Parathyroid adenoma (tissue), 2 donors: ENCODE measurements at regions not wholly inside any gene's neighbourhood (a gene's known extent, or its start where the extent isn't known, plus 50 kb on each side); places are given as distances from the start of the nearest gene placed in this dataset.

Source experiments
- H2AFZ ChIP-seq: fragments of 300-600 bp; sonication (generic); one replicate; pipeline ENCODE4 v1.7.0; 2017; ENCODE audit warnings: antibody characterized with exemption, mild to moderate bottlenecking
- H3K27ac ChIP-seq: fragments of 300-600 bp; sonication (generic); one replicate; pipeline ENCODE4 v1.7.0; 2017
- H3K27me3 ChIP-seq: fragments of 300-600 bp; sonication (generic); one replicate; pipeline ENCODE4 v1.7.0; 2017; ENCODE audit warnings: low read length; ENCODE audit not compliant: control insufficient read depth, insufficient read depth
- H3K36me3 ChIP-seq: fragments of 300-600 bp; sonication (generic); one replicate; pipeline ENCODE4 v1.7.0; 2017; ENCODE audit warnings: low read length; ENCODE audit not compliant: control insufficient read depth, insufficient read depth
- H3K4me1 ChIP-seq: fragments of 300-600 bp; sonication (generic); one replicate; pipeline ENCODE4 v1.7.0; 2017; ENCODE audit warnings: control low read depth
- H3K4me2 ChIP-seq: fragments of 300-600 bp; sonication (generic); one replicate; pipeline ENCODE4 v1.7.0; 2017; ENCODE audit warnings: low read length
- H3K4me3 ChIP-seq: fragments of 300-600 bp; sonication (generic); one replicate; pipeline ENCODE4 v1.7.0; 2017; ENCODE audit warnings: low read depth, low read length
- H3K79me2 ChIP-seq: fragments of 300-600 bp; sonication (generic); one replicate; pipeline ENCODE4 v1.7.0; 2017; ENCODE audit warnings: control low read depth
- H3K9ac ChIP-seq: fragments of 300-600 bp; sonication (generic); one replicate; pipeline ENCODE4 v1.7.0; 2017; ENCODE audit warnings: mild to moderate bottlenecking
- H3K9me3 ChIP-seq: fragments of 300-600 bp; sonication (generic); one replicate; pipeline ENCODE4 v1.7.0; 2017; ENCODE audit warnings: low read length; ENCODE audit not compliant: control insufficient read depth
- TF ChIP-seq, protein P1 (sequence below): fragments of 300-600 bp; sonication (generic); IDR thresholded peaks from one replicate; pipeline ENCODE4 v1.7.0; 2017; ENCODE audit warnings: antibody characterized with exemption, mild to moderate bottlenecking
- donor health status: primary hyperparathyroidism.

GRCh38 chr20:58154113-58154512 lies 74.3 kb downstream of the ANKRD60 start:
- H3K36me3 ChIP-seq: no peaks in the 10 kb centered on the region
- no peak overlapping the region for H3K27ac ChIP-seq
- no peak overlapping the region for H3K4me2 ChIP-seq
- H3K4me3 ChIP-seq: no peak overlapping the region
- no peak overlapping the region for H2AFZ ChIP-seq
- H3K9ac ChIP-seq: no peak overlapping the region
- no peaks in the 10 kb centered on the region for H3K4me1 ChIP-seq
- no peaks in the 10 kb centered on the region for H3K27me3 ChIP-seq
- TF ChIP-seq, protein P1, sequence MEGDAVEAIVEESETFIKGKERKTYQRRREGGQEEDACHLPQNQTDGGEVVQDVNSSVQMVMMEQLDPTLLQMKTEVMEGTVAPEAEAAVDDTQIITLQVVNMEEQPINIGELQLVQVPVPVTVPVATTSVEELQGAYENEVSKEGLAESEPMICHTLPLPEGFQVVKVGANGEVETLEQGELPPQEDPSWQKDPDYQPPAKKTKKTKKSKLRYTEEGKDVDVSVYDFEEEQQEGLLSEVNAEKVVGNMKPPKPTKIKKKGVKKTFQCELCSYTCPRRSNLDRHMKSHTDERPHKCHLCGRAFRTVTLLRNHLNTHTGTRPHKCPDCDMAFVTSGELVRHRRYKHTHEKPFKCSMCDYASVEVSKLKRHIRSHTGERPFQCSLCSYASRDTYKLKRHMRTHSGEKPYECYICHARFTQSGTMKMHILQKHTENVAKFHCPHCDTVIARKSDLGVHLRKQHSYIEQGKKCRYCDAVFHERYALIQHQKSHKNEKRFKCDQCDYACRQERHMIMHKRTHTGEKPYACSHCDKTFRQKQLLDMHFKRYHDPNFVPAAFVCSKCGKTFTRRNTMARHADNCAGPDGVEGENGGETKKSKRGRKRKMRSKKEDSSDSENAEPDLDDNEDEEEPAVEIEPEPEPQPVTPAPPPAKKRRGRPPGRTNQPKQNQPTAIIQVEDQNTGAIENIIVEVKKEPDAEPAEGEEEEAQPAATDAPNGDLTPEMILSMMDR: no peak
- H3K9me3 ChIP-seq: no peaks in the 10 kb centered on the region
- H3K79me2 ChIP-seq: no peaks in the 10 kb centered on the region

- Histone ChIP-seq H3K36me3 (no peaks in the 10 kb centered on the region), H2AFZ (no peak overlapping the region), H3K4me3 (no peak overlapping the region), H3K4me1 (no peaks in the 10 kb centered on the region), H3K79me2 (no peaks in the 10 kb centered on the region), H3K27ac (no peak overlapping the region), H3K9me3 (no peaks in the 10 kb centered on the region), H3K9ac (no peak overlapping the region), H3K27me3 (no peaks in the 10 kb centered on the region), H3K4me2 (no peak overlapping the region)
- TF ChIP-seq, protein P1: no peak
These were observed 75.3 kb downstream of the ANKRD60 start for GRCh38 chr20:58153121-58153520.

GRCh38 chr20:58150772-58151171 lies 77.7 kb downstream of the ANKRD60 start:
- H3K36me3 ChIP-seq: no peaks in the 10 kb centered on the region
- H3K9ac ChIP-seq: no peak overlapping the region
- H3K4me3 ChIP-seq: no peak overlapping the region
- no peaks in the 10 kb centered on the region for H3K4me1 ChIP-seq
- no peaks in the 10 kb centered on the region for H3K9me3 ChIP-seq
- H3K27me3 ChIP-seq: no peaks in the 10 kb centered on the region
- no peak overlapping the region for H2AFZ ChIP-seq
- no peaks in the 10 kb centered on the region for H3K79me2 ChIP-seq
- H3K4me2 ChIP-seq: no peak overlapping the region
- H3K27ac ChIP-seq: no peak overlapping the region
- TF ChIP-seq, protein P1: no peak

DNA sequence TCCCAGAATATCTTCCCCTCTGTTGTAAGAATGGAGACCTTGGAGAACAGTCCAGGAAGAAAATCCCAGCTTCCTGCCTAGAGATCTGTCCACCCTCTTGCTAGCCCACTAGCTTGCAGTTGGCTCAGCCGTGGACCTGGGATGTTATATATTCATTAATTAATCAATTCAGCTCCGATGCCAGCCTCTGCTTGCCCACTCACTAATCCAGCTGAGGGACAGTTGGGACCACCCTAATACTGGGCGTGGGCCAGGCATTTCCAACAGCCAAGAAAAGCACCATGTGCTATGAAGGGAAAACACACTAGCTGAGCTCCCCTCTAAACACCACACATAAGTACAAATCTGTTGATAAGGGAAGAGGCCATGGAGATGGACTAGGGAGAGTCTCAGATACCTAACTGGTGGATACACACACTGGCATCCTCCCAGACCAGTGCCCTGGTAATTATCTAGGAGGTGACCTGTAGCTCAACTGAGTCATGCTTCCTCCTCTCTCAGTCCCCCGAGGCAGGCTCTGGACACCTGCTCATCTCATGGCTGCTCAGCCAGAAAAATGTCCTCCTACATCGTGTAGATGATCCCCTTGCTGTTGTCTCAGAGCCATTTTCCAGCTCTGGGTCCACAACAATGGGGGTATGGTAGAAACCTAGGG lies 78.9 kb downstream of the ANKRD60 start:
- no peaks in the 10 kb centered on the region for H3K27me3 ChIP-seq
- TF ChIP-seq, protein P1: no peak

GRCh38 chr20:58148891-58149290 lies 79.6 kb downstream of the ANKRD60 start:
- H3K27ac ChIP-seq: no peak overlapping the region
- H3K27me3 ChIP-seq: no peaks in the 10 kb centered on the region

More for the DNA sequence above, 78.9 kb downstream of the ANKRD60 start:
- H3K4me2 ChIP-seq: no peak overlapping the region
- H3K79me2 ChIP-seq: no peaks in the 10 kb centered on the region
- no peak overlapping the region for H3K4me3 ChIP-seq
- no peak overlapping the region for H2AFZ ChIP-seq
- H3K27ac ChIP-seq: no peak overlapping the region
- no peaks in the 10 kb centered on the region for H3K36me3 ChIP-seq
- H3K9me3 ChIP-seq: no peaks in the 10 kb centered on the region
- no peaks in the 10 kb centered on the region for H3K4me1 ChIP-seq
- H3K9ac ChIP-seq: no peak overlapping the region

More at GRCh38 chr20:58148891-58149290, 79.6 kb downstream of the ANKRD60 start:
- no peak overlapping the region for H2AFZ ChIP-seq
- H3K9me3 ChIP-seq: no peaks in the 10 kb centered on the region
- H3K79me2 ChIP-seq: no peaks in the 10 kb centered on the region
- no peak overlapping the region for H3K4me3 ChIP-seq
- TF ChIP-seq, protein P1: no peak
- H3K36me3 ChIP-seq: no peaks in the 10 kb centered on the region
- no peak overlapping the region for H3K9ac ChIP-seq
- H3K4me1 ChIP-seq: no peaks in the 10 kb centered on the region
- H3K4me2 ChIP-seq: no peak overlapping the region
